ENCODE measurements at regions not wholly inside any gene's neighbourhood (a gene's known extent, or its start where the extent isn't known, plus 50 kb on each side); places are given as distances from the start of the nearest gene placed in this dataset.

GRCh38 chr15:96444865-96445264 is 114.4 kb downstream of the NR2F2 start:
- Histone ChIP-seq H3K4me2 (no peak overlapping the region), H3K9me2 (replicated peaks; ENCODE audit: insufficient read depth) (no peaks in the 10 kb centered on the region), H3K9me3 (ENCODE audit: low read depth) (no peaks in the 10 kb centered on the region), H3K79me2 (no peaks in the 10 kb centered on the region), H3K27ac (no peak overlapping the region), H4K20me1 (ENCODE audit: insufficient read depth, poor library complexity, severe bottlenecking) (no peaks in the 10 kb centered on the region), H3K27me3 (peaks cover 10% of the 10 kb centered on the region), H3K4me3 (no peak overlapping the region), H2AFZ (no peak overlapping the region), H3K4me1 (ENCODE audit: insufficient read depth) (no peaks in the 10 kb centered on the region), H3K36me3 (replicated peaks; ENCODE audit: insufficient read depth, low read depth) (no peaks in the 10 kb centered on the region)
- WGBS (ENCODE audit: low lambda C conversion rate, missing lambda C conversion rate) = 74% methylated on average over 3 of the region's 3 CpGs
- TF ChIP-seq EZH2phosphoT487 (IDR thresholded peaks at IDR 0.05; ENCODE audit: low read depth, severe bottlenecking, unreplicated experiment) = no peak
- TF ChIP-seq CTCF (IDR thresholded peaks at IDR 0.05; ENCODE audit: poor library complexity) = no peak
- no peak for TF ChIP-seq EZH2 (IDR thresholded peaks at IDR 0.05; ENCODE audit: borderline replicate concordance)
- no peak for DNase-seq (ENCODE audit: low spot score)

GRCh38 chr15:96448923-96449322 is 118.4 kb downstream of the NR2F2 start:
- H3K79me2 ChIP-seq = no peaks in the 10 kb centered on the region
- DNase-seq (ENCODE audit: low spot score) = no peak
- no peak overlapping the region for H3K4me2 ChIP-seq
- 52% methylated on average over 7 of the region's 7 CpGs for WGBS (ENCODE audit: low lambda C conversion rate, missing lambda C conversion rate)
- H3K36me3 ChIP-seq (replicated peaks; ENCODE audit: insufficient read depth, low read depth) = no peaks in the 10 kb centered on the region
- peaks cover 20% of the 10 kb centered on the region for H3K27me3 ChIP-seq
- no peaks in the 10 kb centered on the region for H4K20me1 ChIP-seq (ENCODE audit: insufficient read depth, poor library complexity, severe bottlenecking)
- no peak overlapping the region for H3K27ac ChIP-seq
- no peak for TF ChIP-seq EZH2phosphoT487 (IDR thresholded peaks at IDR 0.05; ENCODE audit: low read depth, severe bottlenecking, unreplicated experiment)
- H3K9me3 ChIP-seq (ENCODE audit: low read depth) = no peaks in the 10 kb centered on the region
- no peak overlapping the region for H2AFZ ChIP-seq
- H3K4me1 ChIP-seq (ENCODE audit: insufficient read depth) = no peaks in the 10 kb centered on the region
- no peak overlapping the region for H3K4me3 ChIP-seq
- no peaks in the 10 kb centered on the region for H3K9me2 ChIP-seq (replicated peaks; ENCODE audit: insufficient read depth)

- Histone ChIP-seq H3K27me3 (peaks cover 2% of the 10 kb centered on the region), H3K4me2 (no peak overlapping the region), H3K36me3 (replicated peaks; ENCODE audit: insufficient read depth, low read depth) (no peaks in the 10 kb centered on the region), H4K20me1 (ENCODE audit: insufficient read depth, poor library complexity, severe bottlenecking) (no peaks in the 10 kb centered on the region), H3K9me3 (ENCODE audit: low read depth) (no peaks in the 10 kb centered on the region), H3K9me2 (replicated peaks; ENCODE audit: insufficient read depth) (no peaks in the 10 kb centered on the region), H3K79me2 (no peaks in the 10 kb centered on the region), H3K4me3 (no peak overlapping the region), H3K27ac (no peak overlapping the region), H3K4me1 (ENCODE audit: insufficient read depth) (no peaks in the 10 kb centered on the region), H2AFZ (no peak overlapping the region)
- DNase-seq (ENCODE audit: low spot score) = no peak
- WGBS (ENCODE audit: low lambda C conversion rate, missing lambda C conversion rate) = 80% methylated on average over 3 of the region's 3 CpGs
- no peak for TF ChIP-seq EZH2phosphoT487 (IDR thresholded peaks at IDR 0.05; ENCODE audit: low read depth, severe bottlenecking, unreplicated experiment)
- TF ChIP-seq CTCF (IDR thresholded peaks at IDR 0.05; ENCODE audit: poor library complexity) = no peak
- no peak for TF ChIP-seq EZH2 (IDR thresholded peaks at IDR 0.05; ENCODE audit: borderline replicate concordance)
Measured at GRCh38 chr15:96457841-96458240, 127.3 kb downstream of the NR2F2 start.

- Histone ChIP-seq H3K9me2 (replicated peaks; ENCODE audit: insufficient read depth) (no peaks in the 10 kb centered on the region), H3K36me3 (replicated peaks; ENCODE audit: insufficient read depth, low read depth) (no peaks in the 10 kb centered on the region), H3K4me2 (no peak overlapping the region), H4K20me1 (ENCODE audit: insufficient read depth, poor library complexity, severe bottlenecking) (no peaks in the 10 kb centered on the region), H3K4me1 (ENCODE audit: insufficient read depth) (no peaks in the 10 kb centered on the region), H3K9me3 (ENCODE audit: low read depth) (no peaks in the 10 kb centered on the region), H3K27me3 (peaks cover 2% of the 10 kb centered on the region), H3K4me3 (no peak overlapping the region), H3K79me2 (no peaks in the 10 kb centered on the region), H2AFZ (no peak overlapping the region), H3K27ac (no peak overlapping the region)
- no peak for TF ChIP-seq EZH2 (IDR thresholded peaks at IDR 0.05; ENCODE audit: borderline replicate concordance)
- TF ChIP-seq CTCF (IDR thresholded peaks at IDR 0.05; ENCODE audit: poor library complexity) = no peak
- no peak for TF ChIP-seq EZH2phosphoT487 (IDR thresholded peaks at IDR 0.05; ENCODE audit: low read depth, severe bottlenecking, unreplicated experiment)
- 91% methylated on average over 1 of the region's 1 CpG for WGBS (ENCODE audit: low lambda C conversion rate, missing lambda C conversion rate)
- no peak for DNase-seq (ENCODE audit: low spot score)
Measured at GRCh38 chr15:96460106-96460505, 129.6 kb downstream of the NR2F2 start.
